GM12891 (cell line): ENCODE measurements at regions not wholly inside any gene's neighbourhood (a gene's known extent, or its start where the extent isn't known, plus 50 kb on each side); places are given as distances from the start of the nearest gene placed in this dataset.

Experiments
- POLR2A ChIP-seq: IDR thresholded peaks from 2 replicates; pipeline ENCODE4 v1.6.1; 2011; ENCODE audit warnings: low read depth, low read length, control low read depth
- POLR2AphosphoS5 ChIP-seq: IDR thresholded peaks from 2 replicates; pipeline ENCODE4 v1.6.1; 2011; ENCODE audit warnings: low read depth, low read length, control low read depth

DNA sequence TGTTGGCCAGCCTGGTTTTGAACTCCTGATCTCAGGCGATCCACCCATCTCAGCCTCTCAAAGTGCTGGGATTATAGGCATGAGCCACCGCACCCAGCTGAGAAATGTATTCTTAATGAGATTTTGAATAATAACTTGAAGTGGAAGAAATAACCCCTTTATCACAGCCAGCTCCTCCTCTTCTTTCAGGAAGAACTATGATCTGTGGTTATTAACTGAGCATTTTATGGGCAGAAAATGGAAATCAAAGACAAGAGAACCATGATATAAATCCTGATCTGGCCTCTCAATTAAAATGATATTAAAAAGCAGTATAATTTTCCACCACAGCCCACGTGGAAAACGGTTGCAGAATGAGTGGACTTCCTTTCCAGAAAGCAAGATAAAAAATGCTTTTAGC is 206.6 kb downstream of the PRELID2 start:
- TF ChIP-seq POLR2A (no peak), POLR2AphosphoS5 (no peak)
